HL-60 (cell line): ENCODE measurements at regions not wholly inside any gene's neighbourhood (a gene's known extent, or its start where the extent isn't known, plus 50 kb on each side); places are given as distances from the start of the nearest gene placed in this dataset.

Source experiments
- CTCF ChIP-seq: IDR thresholded peaks from one replicate; pipeline ENCODE4 v1.5.1; 2011; ENCODE audit warnings: low read length, control low read depth, inconsistent platforms; ENCODE audit not compliant: insufficient read depth
- GABPA ChIP-seq: IDR thresholded peaks from 2 replicates; pipeline ENCODE4 v1.6.1; 2012; ENCODE audit warnings: low read depth
- POLR2AphosphoS5 ChIP-seq: IDR thresholded peaks from 2 replicates; pipeline ENCODE4 v1.6.1; 2012; ENCODE audit warnings: low read depth

- TF ChIP-seq CTCF: no peak
- no peak for TF ChIP-seq GABPA
- no peak for TF ChIP-seq POLR2AphosphoS5
These were observed 57.8 kb upstream of the SPPL2A start for GRCh38 chr15:50823281-50823680.
